COLO668 (cell line): ENCODE measurements at regions not wholly inside any gene's neighbourhood (a gene's known extent, or its start where the extent isn't known, plus 50 kb on each side); places are given as distances from the start of the nearest gene placed in this dataset.
"Not testable (repeated sequence)": the region's sequence is repeated elsewhere in the genome, so short reads cannot be mapped to it uniquely, and the experiment has no call there.

Experiments used
- DNase-seq: peaks from one replicate; lab custom pipeline; 2025; ENCODE audit not compliant: unreplicated experiment; lab: John Stamatoyannopoulos, UW

DNA sequence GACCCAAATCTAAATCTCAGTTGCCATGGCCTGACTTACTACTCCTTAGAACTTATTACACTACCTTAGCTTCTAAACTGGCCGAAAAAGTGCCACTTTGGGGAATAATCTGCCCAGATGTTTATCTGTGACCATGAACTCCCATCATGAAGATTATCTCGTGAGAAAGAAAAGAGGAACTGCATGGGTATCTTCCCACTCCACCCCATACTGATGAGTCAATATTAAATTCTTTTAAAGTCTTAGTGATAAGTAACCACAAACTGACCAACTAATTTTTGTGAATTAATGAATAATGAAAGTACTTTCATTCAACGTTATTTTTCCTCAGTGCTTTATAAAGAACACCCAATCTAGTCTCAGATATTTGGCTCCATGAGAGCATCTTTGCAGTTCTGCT lies 493.5 kb downstream of the EBF1 start:
- no peak for DNase-seq

DNA sequence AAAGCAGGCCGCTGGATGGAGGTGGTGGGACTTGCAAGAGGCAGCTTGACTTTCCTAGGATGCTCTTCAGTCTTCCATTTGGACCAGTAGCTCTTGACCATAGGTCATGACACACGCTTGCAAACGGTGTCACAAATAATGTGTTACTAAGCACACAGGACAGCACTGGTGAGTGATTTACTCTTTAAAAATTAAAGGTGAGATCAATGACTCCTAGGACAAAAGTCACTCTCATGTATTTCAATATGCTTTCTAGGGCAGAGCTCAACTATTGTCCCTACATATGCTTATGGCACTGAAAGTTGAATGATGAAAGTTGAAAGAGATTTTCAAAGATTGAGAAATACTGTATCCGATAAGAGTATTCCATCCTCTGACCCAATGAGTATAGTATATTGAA lies 496.7 kb downstream of the EBF1 start:
- DNase-seq = no peak

DNA sequence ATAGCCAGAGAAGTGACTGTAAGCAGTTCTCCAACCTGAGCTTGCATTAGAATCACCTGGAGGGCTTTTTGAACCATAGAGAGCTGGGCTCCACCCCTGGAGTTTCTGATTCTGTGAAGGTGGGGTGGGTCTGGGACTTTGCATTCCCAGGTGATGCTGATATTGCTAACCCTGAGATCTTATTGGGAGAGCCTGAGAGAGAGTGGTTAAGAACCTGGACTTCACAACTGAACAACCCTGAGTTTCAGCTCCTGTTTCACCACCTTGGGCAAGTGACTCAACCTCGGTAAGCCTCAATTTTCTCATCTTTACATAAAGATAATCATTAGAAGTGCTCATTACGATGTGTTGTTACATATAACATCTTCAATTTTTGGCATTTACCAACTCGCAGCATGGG lies 498.6 kb downstream of the EBF1 start:
- DNase-seq = no peak

DNA sequence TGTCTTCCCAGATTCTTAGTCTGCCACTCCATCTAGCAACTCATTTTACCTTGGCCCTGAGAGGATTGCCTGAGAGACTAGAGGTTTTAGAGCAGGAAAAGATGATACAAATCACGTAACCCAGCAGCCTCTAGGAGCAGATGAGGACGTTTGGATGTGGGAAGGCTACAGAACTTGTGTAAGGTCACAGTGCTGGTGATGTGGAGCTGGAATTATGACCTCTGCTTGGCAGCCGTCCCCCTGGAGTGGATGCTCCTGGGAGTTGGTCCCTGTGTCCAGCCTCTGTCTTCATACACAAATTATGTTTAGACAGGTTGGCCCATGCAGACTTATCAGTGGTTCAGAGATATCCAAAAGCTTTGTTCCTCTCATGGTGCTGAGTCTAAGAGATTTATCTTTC lies 499.0 kb downstream of the EBF1 start:
- DNase-seq = no peak

DNA sequence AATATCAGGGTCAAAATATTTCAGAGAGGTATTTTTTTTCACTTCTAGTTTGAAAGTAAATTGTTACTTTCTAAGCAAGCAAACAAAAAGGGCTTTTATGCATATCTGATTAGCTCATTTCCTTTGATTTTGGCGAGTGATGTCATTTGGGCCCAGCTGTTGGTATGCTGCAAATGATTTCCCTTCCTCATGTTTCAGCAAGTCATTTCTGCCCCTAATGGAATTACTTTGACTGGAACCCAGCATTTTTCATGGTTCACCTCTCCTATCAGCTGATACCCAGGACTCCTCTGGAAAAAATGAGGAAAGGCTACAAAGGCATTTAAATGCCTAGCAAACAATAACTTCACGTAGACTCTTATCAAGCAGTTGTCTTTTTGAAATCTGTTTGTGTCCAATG lies 500.6 kb downstream of the EBF1 start:
- DNase-seq = no peak

DNA sequence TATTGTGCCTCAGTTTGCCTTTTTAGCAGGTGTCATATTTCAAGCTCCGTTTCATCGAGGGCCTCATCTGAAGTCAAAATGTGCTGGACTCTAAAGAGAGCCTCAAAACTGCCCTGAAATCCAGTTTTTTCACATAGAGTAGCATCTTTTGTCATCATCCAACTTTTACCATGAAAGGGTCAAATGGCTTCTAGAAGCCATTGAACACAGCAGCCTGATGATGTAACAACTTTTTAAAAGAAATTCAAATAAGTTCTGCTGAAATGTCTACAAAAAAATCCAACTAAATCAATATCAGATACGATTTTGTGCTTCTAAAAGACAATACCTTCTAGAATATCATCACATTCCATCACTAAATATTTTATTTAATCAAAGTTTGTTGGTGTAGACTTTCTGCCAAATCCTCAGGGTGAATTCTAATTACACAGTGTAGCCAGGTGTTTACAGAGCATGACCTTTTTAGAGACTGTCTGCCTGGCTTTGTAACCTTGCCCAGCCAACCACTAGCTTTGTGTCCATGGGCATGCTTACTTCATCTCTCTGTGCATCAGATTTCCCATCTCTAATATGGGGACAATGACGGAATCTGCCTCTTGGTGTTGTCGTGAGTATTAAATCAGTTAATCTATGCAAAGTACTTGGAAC lies 505.0 kb downstream of the EBF1 start:
- DNase-seq = no peak

DNA sequence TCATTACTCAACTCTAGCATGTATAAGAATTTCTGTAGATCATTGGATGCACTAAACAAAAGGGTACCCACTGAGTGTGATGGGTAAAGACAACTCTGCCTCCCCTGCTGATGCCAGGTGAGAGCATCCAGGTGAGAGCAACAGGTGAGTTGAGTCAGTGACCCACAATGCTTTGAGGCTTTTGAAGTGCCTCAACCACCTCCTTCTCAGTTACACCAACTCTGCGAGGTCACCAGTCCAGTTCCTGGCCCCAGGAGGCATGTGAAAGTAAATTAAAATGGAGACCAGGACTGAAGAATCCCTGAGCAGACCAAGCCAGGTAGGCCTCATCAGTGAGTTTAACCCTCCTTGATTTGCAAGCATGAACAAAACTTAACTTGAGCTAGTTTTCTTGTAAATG lies 505.8 kb downstream of the EBF1 start:
- no peak for DNase-seq

DNA sequence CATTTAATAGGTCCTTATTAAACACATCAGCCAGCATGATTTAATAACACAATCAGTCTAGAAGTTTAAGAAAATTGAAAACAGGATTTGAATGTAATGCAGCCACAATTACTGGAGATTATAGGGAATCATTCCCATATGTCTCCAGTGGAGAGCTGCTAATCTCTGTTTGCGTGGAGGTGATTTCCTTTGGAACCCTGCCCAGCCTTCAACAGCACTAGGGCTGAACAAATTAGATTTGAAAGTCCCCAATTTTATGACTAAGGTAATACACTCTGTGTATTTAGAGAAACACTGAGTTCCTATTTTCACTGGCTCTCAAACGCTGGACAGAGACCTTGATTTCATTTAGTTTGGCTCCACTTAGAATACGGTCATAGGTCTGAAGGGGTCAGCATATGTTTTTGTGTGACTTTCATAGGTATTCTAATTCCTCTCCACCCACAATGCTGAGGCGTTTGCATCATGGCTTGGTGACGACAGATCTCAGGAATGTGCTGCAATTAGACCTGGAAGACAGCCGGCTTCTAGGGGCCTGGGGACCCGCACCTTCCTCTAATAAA lies 508.3 kb downstream of the EBF1 start:
- no peak for DNase-seq

DNA sequence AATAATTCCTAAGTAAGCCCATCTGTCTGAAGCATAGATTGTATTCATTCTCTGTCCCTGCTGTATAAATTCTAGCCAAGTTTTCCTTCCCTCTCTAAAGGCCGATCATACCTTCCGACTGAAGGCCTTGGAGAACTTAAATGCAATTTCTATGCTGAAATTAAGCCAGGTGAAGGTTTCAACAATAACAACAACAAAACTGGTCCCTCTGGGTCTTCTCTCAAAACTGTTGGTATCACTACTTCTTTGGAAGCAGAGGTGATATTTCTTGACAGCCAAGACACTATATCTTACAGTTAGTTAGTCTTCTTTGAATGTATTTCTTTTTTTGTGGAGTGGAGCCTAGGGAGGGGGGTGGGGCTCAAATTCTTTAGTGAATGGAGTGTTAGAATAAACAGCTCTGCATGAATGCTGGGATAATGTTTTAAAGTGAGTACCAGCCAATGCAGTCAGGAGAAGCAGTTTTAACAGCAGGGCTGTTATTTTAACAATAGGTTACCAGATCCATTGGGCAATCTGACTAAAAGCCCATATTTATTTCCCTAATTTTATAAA lies 508.9 kb downstream of the EBF1 start:
- DNase-seq = no peak

DNA sequence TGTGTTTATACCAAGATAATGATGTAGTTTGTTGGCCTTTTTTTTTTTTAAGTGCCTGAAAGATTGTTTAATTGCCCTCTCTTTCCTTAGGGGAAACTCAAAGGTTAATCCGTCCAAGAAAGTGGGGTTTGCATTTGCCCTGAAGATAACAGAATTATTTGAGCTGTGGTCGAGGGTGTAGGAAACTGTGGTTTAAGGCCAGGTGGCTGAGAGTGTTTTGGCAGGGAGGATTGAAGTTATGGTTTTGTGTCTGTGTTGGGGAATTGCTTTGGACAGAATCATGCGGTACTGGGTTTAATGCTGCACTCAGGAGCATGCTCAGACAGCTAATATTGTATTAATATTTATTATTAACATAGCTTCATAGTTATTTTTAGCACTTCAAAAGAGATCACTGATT lies 509.8 kb downstream of the EBF1 start:
- no peak for DNase-seq

DNA sequence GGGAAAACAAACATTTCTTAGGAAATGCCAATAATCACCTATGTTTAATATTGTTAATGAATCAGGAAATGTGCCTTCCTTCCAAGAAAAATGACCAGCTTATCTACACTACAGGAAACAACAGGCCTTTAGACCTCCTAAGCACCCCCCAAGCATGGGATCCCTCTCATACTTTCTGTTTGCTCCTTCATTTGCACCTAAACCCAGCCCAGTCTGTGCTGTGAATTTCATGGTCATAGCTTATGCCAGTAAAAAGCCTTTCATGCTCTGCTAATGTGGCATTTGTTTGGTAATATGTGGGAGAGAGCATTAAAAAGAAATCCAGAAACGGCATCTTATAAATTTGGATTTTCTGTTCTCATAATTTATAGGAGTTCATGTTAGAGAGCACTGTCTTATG lies 511.1 kb downstream of the EBF1 start:
- no peak for DNase-seq

DNA sequence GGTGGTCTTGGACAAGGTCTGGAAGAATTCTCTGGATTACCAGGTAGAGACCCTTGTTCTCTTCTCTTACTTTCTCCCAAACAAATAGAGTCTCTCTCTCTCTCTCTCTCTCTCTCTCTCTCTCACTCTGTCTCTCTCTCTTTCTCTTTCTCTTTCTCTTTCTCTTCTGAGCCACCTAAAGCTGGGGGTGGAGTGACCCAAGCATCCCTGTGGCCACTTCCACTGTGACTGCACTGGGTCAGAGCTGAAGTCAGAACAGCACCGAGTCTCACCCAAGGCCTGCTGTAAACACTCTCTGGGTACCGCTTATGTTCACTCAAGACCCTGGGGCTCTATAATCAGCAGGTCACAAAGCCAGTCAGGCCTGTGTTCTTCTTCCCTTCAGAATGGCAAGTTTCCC lies 513.7 kb downstream of the EBF1 start:
- no peak for DNase-seq

DNA sequence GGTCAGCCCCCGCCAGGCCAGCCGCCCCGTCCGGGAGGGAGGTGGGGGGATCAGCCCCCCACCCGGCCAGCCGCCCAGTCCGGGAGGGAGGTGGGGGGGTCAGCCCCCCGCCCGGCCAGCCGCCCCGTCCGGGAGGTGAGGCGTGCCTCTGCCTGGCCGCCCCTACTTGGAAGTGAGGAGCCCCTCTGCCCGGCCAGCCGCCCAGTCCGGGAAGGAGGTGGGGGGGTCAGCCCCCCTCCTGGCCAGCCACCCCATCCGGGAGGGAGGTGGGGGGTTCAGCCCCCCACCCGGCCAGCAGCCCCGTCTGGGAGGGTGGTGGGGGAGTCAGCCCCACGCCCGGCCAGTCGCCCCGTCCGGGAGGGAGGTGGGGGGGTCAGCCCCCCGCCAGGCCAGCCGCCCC lies 517.0 kb downstream of the EBF1 start:
- not testable (repeated sequence) for DNase-seq

DNA sequence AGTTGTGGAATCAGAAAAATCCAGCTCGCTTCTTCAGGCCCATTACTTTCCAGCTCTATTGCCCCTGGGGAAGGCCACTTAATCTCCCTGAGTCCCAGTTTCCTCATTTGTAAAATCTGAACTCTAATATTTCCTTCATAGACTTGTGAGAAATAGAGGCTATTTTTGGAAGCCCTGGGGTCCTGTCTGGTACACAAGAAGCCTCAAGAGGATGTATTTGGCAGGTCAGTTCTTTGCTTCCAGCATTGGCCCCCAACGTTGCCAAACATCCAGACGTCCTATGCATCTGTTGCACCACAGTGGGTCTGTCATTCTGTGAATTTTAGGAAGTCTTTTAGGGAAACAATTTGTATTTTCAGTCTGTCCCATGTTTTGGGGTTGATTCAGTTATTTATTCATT lies 525.9 kb downstream of the EBF1 start:
- DNase-seq = no peak

DNA sequence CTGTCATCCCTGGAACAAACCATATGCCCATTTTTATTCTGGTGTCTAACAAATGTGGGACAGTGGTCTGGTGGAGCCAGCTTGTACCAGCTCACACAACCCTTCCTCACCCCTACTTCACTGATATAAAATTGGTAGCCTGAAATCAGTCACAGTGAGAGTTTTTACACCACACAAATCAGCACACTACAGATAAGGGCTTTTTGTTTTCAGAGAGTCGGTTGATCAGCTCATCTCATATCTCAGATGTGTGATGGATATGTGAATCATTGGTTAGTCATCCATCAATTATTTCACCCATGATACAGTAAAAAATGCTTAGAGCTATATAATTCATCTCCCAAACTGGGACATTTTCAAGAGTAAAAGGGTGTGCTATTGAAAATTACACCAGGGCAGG lies 529.2 kb downstream of the EBF1 start:
- no peak for DNase-seq

DNA sequence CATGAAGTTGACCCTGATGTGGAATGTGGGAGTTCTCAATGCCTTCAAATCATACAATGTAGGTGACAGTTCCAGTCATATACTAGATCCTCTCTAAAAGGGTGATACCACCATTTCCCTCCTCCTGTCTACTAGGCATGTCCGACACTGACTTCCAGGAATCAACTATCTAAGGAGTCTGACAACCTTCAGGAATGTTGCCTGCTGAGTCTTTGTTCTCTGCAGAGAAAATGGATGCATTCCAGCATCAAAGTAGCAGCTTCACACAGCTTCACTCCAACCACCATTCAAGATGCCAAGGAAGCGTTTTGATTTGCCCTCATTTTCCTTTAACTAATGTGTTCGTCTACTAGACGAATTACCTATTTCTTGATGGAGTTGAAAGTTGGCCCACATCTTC lies 530.2 kb downstream of the EBF1 start:
- no peak for DNase-seq

DNA sequence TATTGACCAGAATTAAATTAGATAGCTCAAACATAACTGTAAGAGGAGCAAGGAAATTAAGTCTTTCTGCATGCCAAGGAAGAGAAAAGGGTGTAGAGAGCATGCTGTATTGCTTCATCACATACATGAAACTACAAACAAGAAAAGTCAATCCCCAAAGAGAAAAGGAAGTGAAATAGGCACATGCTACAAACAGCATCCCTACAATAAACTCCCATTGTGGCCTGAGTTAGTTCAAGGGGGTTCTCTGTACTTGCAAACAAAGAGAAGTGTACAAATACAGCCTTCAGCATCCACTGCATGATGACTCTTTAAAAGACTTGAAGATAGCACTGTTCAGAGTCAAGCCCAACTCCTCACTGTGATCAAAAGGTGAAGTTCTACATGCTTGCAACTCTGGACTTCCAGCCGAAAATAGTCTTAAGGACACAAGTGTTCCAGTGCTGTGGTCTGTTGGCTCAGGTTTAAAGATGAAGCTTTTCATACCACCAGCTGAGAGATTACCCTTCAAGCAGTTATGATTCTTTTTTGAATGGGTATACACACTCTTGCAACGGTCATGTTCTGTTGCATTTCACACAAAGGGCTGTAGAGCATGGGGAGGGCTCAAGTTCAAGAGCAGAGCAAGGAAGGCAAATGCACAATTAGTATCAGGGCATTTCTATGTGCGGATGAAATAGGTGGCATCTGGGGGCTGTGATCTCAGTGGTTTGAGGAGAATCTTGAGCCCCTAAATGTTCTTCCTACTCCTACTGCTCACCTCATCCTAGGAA lies 534.5 kb downstream of the EBF1 start:
- no peak for DNase-seq

DNA sequence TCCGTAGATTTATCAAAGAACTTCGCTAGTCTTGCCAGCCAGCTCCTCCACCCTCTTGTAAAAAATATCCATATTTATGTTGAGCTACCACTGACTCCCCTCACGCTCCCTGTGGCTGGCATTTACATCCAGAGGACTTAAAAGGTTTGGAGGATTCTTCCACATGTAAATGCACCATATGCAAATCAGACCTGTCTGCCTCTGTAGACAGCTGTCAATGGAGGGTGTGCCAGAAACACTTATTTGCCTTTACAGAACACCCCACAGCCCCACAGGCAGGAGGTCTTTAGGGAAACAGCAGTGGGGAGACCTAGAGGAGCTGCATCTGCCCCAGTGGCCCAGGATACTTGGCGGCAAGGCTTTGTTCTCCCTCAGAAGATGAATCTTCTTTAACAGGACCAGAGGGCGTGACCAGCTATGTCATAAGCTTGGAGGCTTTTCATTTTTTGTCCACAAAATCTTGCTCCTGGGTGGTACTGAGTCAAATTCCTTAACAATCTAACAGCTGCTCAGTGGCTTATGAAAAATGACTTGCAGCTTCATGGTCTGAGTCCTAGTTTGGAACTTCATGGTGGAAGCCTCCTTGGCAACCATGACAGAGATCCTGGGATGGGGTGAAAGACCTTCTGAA lies 535.8 kb downstream of the EBF1 start:
- DNase-seq = no peak

DNA sequence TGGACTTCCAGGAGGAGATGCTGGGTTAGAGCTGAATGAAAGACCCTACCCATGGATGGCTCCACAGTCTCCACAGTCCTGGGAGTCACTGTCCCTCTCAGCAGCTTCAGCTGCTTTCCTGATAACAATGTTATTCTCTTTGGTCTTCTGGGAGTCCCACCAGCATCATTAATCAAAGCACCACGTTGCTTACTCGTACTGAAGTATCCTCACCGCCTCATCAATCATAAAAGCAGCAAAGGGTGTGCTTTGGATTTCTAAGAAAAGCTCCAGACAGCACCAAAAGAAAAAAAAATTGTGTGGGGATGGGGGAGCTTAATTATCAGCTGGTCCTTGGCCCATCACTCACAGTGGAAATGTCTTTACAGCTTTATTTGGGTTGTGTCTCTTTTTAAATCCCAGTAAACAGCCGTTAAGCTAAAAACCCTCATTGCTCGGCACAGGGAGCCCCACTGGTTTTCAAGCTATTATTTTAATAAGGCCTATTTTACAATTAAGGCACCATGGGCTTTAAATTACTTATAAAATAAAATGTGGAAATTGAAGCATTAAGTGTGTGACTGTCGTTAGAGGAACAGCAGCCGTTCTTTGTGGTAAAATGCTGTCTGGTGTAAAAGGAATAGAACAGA lies 538.0 kb downstream of the EBF1 start:
- DNase-seq = no peak

DNA sequence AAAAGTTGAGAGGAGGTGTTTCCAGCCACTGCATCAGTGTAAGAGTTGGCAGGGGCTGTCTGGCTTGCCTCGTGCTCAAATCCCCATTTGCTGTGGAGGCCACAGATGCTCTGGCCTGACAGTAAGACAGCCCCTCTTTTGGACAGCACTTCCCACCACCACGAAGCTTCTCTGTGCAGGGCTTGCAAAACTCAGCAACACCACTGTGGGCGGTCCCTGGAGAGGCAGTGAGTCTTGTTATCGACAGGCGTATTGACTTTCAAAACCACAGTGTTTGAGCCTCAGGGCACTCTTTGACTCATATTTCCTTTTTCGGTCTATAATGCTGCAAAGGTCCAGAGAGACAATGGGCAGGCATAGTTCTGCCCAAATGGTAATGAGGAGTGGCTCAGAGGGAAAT lies 539.5 kb downstream of the EBF1 start:
- no peak for DNase-seq

DNA sequence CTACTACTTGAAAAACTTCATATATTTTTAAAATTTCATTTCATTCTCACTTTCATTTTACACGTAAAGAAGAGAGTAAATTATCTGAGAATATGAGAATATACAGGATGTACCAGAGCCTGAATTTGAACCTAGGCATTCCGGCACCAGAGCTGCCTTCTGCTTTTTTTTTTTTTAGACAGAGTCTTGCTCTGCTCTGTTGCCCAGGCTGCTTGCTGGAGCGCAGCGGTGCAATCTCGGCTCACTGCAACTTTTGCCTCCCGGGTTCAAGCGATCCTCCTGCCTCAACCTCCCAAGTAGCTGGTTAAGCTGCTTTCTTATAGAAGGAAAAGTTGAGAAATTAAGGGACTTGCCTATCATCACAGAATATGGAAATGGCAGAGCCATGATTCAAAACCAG lies 540.1 kb downstream of the EBF1 start:
- no peak for DNase-seq
